ENCODE measurements at regions not wholly inside any gene's neighbourhood (a gene's known extent, or its start where the extent isn't known, plus 50 kb on each side); places are given as distances from the start of the nearest gene placed in this dataset.
"Not testable (repeated sequence)": the region's sequence is repeated elsewhere in the genome, so short reads cannot be mapped to it uniquely, and the experiment has no call there.

DNA sequence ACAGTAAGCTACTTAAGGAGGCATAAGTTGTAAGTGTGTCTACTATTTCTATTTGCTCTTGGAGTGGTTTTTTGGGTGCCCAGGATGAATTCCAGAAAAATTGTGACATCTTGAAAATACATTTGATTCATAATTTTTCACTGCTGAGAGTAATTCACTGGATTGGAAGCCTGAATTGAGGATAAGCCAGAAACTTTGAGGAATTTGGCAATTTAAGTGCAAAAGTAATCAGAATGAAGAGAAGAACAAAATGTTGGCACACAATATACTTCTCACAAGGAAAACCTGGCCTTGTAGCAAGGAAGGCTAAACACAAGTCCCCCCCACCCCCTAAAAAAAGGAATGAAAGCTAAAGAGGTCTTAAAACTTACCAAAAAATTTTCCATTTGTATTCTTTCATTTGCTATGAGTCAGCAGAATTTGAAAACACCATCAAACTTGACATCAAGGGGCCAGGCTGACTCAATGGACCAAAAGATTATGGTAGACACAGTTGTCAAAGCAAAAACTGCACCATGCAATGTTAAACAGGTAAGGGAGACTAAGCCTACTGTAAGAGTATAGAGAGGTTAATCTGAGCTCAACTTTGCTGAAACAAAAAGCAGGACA is 840.0 kb downstream of the FRK start:
- Histone ChIP-seq H3K9ac (ENCODE audit: low read length in 5 of 5) (no peak overlapping the region), H3K9me3 (ENCODE audit: control insufficient read depth in 5 of 5, low read length in 5 of 5) (no peaks in the 10 kb centered on the region), H3K4me1 (ENCODE audit: control insufficient read depth in 5 of 5, insufficient read depth in 5 of 5, low read length in 5 of 5) (no peaks in the 10 kb centered on the region), H3K4me3 (ENCODE audit: low read depth in 1 of 5, low read length in 5 of 5) (no peak overlapping the region), H3K27me3 (ENCODE audit: control insufficient read depth in 5 of 5, insufficient read depth in 4 of 5, low read length in 5 of 5) (no peaks in the 10 kb centered on the region), H3K36me3 (ENCODE audit: control insufficient read depth in 5 of 5, insufficient read depth in 5 of 5, low read length in 5 of 5) (no peaks in the 10 kb centered on the region), H3K27ac (ENCODE audit: low read depth, low read length) (no peak overlapping the region)

- Histone ChIP-seq H3K4me1 (ENCODE audit: control insufficient read depth in 5 of 5, insufficient read depth in 5 of 5, low read length in 5 of 5) (no peaks in the 10 kb centered on the region), H3K9ac (ENCODE audit: low read length in 5 of 5) (no peak overlapping the region), H3K27ac (ENCODE audit: low read depth, low read length) (no peak overlapping the region), H3K36me3 (ENCODE audit: control insufficient read depth in 5 of 5, insufficient read depth in 5 of 5, low read length in 5 of 5) (no peaks in the 10 kb centered on the region), H3K9me3 (ENCODE audit: control insufficient read depth in 5 of 5, low read length in 5 of 5) (no peaks in the 10 kb centered on the region), H3K4me3 (ENCODE audit: low read depth in 1 of 5, low read length in 5 of 5) (no peak overlapping the region), H3K27me3 (ENCODE audit: control insufficient read depth in 5 of 5, insufficient read depth in 4 of 5, low read length in 5 of 5) (no peaks in the 10 kb centered on the region)
Observed at GRCh38 chr6:115219645-115220044, 841.0 kb downstream of the FRK start.

DNA sequence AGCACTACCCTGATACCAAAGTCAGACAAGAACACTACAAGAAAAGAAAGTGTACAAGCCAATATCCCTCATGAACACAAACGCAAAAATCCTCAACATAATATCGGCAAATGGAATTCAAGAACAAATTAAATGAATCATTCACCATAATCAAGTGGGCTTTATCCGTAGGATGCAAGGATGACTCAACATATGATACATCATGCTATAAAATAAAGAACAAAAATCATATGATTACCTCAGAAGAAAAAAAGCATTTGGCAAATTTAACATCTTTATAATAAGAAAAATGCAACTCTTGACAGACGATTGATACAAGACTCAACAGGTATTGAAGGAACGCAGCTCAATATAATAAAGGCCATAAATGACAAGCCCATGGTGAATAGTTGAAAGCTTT is 843.9 kb downstream of the FRK start:
- H3K27me3 ChIP-seq (ENCODE audit: control insufficient read depth in 5 of 5, insufficient read depth in 4 of 5, low read length in 5 of 5): no peaks in the 10 kb centered on the region
- no peaks in the 10 kb centered on the region for H3K9me3 ChIP-seq (ENCODE audit: control insufficient read depth in 5 of 5, low read length in 5 of 5)
- H3K9ac ChIP-seq (ENCODE audit: low read length in 5 of 5): no peak overlapping the region
- no peak overlapping the region for H3K27ac ChIP-seq (ENCODE audit: low read depth, low read length)
- H3K4me1 ChIP-seq (ENCODE audit: control insufficient read depth in 5 of 5, insufficient read depth in 5 of 5, low read length in 5 of 5): no peaks in the 10 kb centered on the region
- no peaks in the 10 kb centered on the region for H3K36me3 ChIP-seq (ENCODE audit: control insufficient read depth in 5 of 5, insufficient read depth in 5 of 5, low read length in 5 of 5)
- H3K4me3 ChIP-seq (ENCODE audit: low read depth in 1 of 5, low read length in 5 of 5): no peak overlapping the region

DNA sequence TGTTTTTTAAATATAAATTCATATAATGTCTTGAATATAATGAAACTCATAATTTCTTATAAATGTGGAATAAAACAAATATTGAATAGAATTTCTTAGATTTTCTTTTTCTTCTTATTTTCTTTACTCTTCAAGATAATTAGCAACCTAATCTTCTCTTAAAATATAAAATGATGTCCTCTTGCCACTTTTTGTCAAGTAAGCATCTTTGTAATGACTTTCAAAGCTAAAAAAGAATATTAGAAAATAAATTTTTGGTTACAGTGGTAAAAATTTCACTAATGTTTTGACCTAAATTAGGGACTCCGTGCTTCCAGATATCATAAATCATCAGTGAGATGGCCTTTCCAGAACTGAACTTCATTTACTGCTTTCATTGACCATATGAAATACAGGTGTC is 846.4 kb downstream of the FRK start:
- Histone ChIP-seq H3K36me3 (ENCODE audit: control insufficient read depth in 5 of 5, insufficient read depth in 5 of 5, low read length in 5 of 5) (no peaks in the 10 kb centered on the region), H3K9ac (ENCODE audit: low read length in 5 of 5) (no peak overlapping the region), H3K4me1 (ENCODE audit: control insufficient read depth in 5 of 5, insufficient read depth in 5 of 5, low read length in 5 of 5) (no peaks in the 10 kb centered on the region), H3K27ac (ENCODE audit: low read depth, low read length) (no peak overlapping the region), H3K9me3 (ENCODE audit: control insufficient read depth in 5 of 5, low read length in 5 of 5) (no peaks in the 10 kb centered on the region), H3K27me3 (ENCODE audit: control insufficient read depth in 5 of 5, insufficient read depth in 4 of 5, low read length in 5 of 5) (no peaks in the 10 kb centered on the region), H3K4me3 (ENCODE audit: low read depth in 1 of 5, low read length in 5 of 5) (no peak overlapping the region)

- H3K36me3 ChIP-seq (ENCODE audit: control insufficient read depth in 5 of 5, insufficient read depth in 5 of 5, low read length in 5 of 5): no peaks in the 10 kb centered on the region
- H3K4me3 ChIP-seq (ENCODE audit: low read depth in 1 of 5, low read length in 5 of 5): no peak overlapping the region
- no peak overlapping the region for H3K9ac ChIP-seq (ENCODE audit: low read length in 5 of 5)
- H3K27ac ChIP-seq (ENCODE audit: low read depth, low read length): no peak overlapping the region
- H3K9me3 ChIP-seq (ENCODE audit: control insufficient read depth in 5 of 5, low read length in 5 of 5): peaks cover 0 to 1% (median 0%) of the 10 kb centered on the region in 5 donors
- H3K4me1 ChIP-seq (ENCODE audit: control insufficient read depth in 5 of 5, insufficient read depth in 5 of 5, low read length in 5 of 5): no peaks in the 10 kb centered on the region
- no peaks in the 10 kb centered on the region for H3K27me3 ChIP-seq (ENCODE audit: control insufficient read depth in 5 of 5, insufficient read depth in 4 of 5, low read length in 5 of 5)
Observed at GRCh38 chr6:115203381-115203780, 857.3 kb downstream of the FRK start.

DNA sequence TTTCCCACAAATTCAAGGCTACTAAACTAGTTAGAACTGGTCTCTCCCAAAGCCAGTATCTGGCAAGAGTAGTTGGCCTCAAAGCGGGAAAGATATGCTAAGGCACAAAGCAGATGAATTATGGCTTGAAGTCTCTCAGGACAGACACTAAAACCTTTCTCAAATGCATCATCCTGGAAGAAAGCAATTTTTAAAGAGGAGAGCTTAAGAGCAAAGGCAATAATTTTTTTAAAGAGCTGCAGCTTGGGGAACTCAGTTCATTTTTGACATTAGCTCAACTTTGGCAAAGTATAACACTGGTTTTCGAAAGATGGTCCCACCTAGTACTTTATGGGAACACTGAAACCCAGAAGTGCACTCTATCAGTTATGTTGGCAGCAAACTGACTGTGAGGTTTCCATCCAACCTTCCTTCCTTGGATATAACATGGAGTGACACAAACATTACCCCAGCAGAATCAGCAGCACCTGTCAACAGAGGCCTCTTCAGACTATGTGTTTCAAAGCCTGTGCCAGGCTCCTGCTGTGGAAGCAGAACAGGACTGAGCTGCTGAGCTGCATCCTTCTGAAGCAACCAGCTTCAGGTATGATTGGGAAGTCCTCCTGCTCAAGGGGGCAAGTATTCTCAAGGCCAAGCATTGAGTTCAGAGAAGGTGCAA is 852.3 kb upstream of the HS3ST5 start:
- Histone ChIP-seq H3K9ac (ENCODE audit: low read length in 5 of 5) (no peak overlapping the region), H3K4me3 (ENCODE audit: low read depth in 1 of 5, low read length in 5 of 5) (no peak overlapping the region), H3K36me3 (ENCODE audit: control insufficient read depth in 5 of 5, insufficient read depth in 5 of 5, low read length in 5 of 5) (no peaks in the 10 kb centered on the region), H3K27ac (ENCODE audit: low read depth, low read length) (no peak overlapping the region), H3K4me1 (ENCODE audit: control insufficient read depth in 5 of 5, insufficient read depth in 5 of 5, low read length in 5 of 5) (no peaks in the 10 kb centered on the region), H3K27me3 (ENCODE audit: control insufficient read depth in 5 of 5, insufficient read depth in 4 of 5, low read length in 5 of 5) (no peaks in the 10 kb centered on the region), H3K9me3 (ENCODE audit: control insufficient read depth in 5 of 5, low read length in 5 of 5) (peaks cover 0 to 3% (median 0%) of the 10 kb centered on the region in 5 donors)

GRCh38 chr6:115191989-115192388 is 849.2 kb upstream of the HS3ST5 start:
- no peak overlapping the region for H3K9ac ChIP-seq (ENCODE audit: low read length in 5 of 5)
- H3K4me1 ChIP-seq (ENCODE audit: control insufficient read depth in 5 of 5, insufficient read depth in 5 of 5, low read length in 5 of 5): no peaks in the 10 kb centered on the region
- H3K4me3 ChIP-seq (ENCODE audit: low read depth in 1 of 5, low read length in 5 of 5): no peak overlapping the region
- no peaks in the 10 kb centered on the region for H3K9me3 ChIP-seq (ENCODE audit: control insufficient read depth in 5 of 5, low read length in 5 of 5)
- H3K27me3 ChIP-seq (ENCODE audit: control insufficient read depth in 5 of 5, insufficient read depth in 4 of 5, low read length in 5 of 5): no peaks in the 10 kb centered on the region
- H3K27ac ChIP-seq (ENCODE audit: low read depth, low read length): no peak overlapping the region
- H3K36me3 ChIP-seq (ENCODE audit: control insufficient read depth in 5 of 5, insufficient read depth in 5 of 5, low read length in 5 of 5): no peaks in the 10 kb centered on the region

DNA sequence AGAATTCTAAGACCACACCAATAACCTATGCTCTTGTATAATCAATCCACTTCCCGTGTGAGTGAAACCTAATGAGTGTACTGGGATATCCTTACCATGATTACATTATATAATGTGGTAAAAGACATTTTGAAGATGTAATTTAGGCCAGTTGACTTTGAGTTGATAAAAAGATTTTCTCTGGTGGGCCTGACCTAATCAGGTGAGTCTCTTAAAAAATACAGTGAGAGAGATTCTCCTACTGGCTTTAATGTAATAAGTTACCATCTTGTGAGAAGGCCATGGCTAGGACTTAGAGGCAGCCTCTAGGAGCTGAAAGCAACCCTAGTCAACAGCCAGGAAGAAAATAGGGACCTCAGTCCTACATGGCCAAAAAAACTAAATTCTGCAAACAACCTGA is 847.7 kb upstream of the HS3ST5 start:
- no peaks in the 10 kb centered on the region for H3K4me1 ChIP-seq (ENCODE audit: control insufficient read depth in 5 of 5, insufficient read depth in 5 of 5, low read length in 5 of 5)
- H3K4me3 ChIP-seq (ENCODE audit: low read depth in 1 of 5, low read length in 5 of 5): no peak overlapping the region

DNA sequence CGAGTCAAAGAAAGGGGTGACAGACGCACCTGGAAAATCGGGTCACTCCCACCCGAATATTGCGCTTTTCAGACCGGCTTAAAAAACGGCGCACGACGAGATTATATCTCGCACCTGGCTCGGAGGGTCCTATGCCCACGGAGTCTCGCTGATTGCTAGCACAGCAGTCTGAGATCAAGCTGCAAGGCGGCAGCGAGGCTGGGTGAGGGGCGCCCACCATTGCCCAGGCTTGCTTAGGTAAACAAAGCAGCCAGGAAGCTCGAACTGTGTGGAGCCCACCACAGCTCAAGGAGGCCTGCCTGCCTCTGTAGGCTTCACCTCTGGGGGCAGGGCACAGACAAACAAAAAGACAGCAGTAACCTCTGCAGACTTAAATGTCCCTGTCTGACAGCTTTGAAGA is 832.6 kb upstream of the HS3ST5 start:
- H3K9ac ChIP-seq (ENCODE audit: low read length in 5 of 5); H3K9me3 ChIP-seq (ENCODE audit: control insufficient read depth in 5 of 5, low read length in 5 of 5): not testable (repeated sequence)

More for the DNA sequence above, 847.7 kb upstream of the HS3ST5 start:
- Histone ChIP-seq H3K27ac (ENCODE audit: low read depth, low read length) (no peak overlapping the region), H3K9ac (ENCODE audit: low read length in 5 of 5) (no peak overlapping the region), H3K27me3 (ENCODE audit: control insufficient read depth in 5 of 5, insufficient read depth in 4 of 5, low read length in 5 of 5) (no peaks in the 10 kb centered on the region), H3K9me3 (ENCODE audit: control insufficient read depth in 5 of 5, low read length in 5 of 5) (no peaks in the 10 kb centered on the region), H3K36me3 (ENCODE audit: control insufficient read depth in 5 of 5, insufficient read depth in 5 of 5, low read length in 5 of 5) (no peaks in the 10 kb centered on the region)

GRCh38 chr6:115165912-115166311 is 823.1 kb upstream of the HS3ST5 start:
- not testable (repeated sequence) for H3K27ac ChIP-seq (ENCODE audit: low read depth, low read length); H3K4me1 ChIP-seq (ENCODE audit: control insufficient read depth in 5 of 5, insufficient read depth in 5 of 5, low read length in 5 of 5); H3K27me3 ChIP-seq (ENCODE audit: control insufficient read depth in 5 of 5, insufficient read depth in 4 of 5, low read length in 5 of 5); H3K4me3 ChIP-seq (ENCODE audit: low read depth in 1 of 5, low read length in 5 of 5); H3K36me3 ChIP-seq (ENCODE audit: control insufficient read depth in 5 of 5, insufficient read depth in 5 of 5, low read length in 5 of 5); H3K9ac ChIP-seq (ENCODE audit: low read length in 5 of 5); H3K9me3 ChIP-seq (ENCODE audit: control insufficient read depth in 5 of 5, low read length in 5 of 5)

More for the DNA sequence above, 832.6 kb upstream of the HS3ST5 start:
- H3K27me3 ChIP-seq (ENCODE audit: control insufficient read depth in 5 of 5, insufficient read depth in 4 of 5, low read length in 5 of 5); H3K27ac ChIP-seq (ENCODE audit: low read depth, low read length); H3K4me3 ChIP-seq (ENCODE audit: low read depth in 1 of 5, low read length in 5 of 5); H3K36me3 ChIP-seq (ENCODE audit: control insufficient read depth in 5 of 5, insufficient read depth in 5 of 5, low read length in 5 of 5); H3K4me1 ChIP-seq (ENCODE audit: control insufficient read depth in 5 of 5, insufficient read depth in 5 of 5, low read length in 5 of 5): not testable (repeated sequence)

All from subcutaneous abdominal adipose tissue (tissue), 5 donors.